HG03342 (cell line): ENCODE measurements at regions not wholly inside any gene's neighbourhood (a gene's known extent, or its start where the extent isn't known, plus 50 kb on each side); places are given as distances from the start of the nearest gene placed in this dataset.
"Not testable (repeated sequence)": the region's sequence is repeated elsewhere in the genome, so short reads cannot be mapped to it uniquely, and the experiment has no call there.

ENCODE experiments used
- ATAC-seq: cut with Tn5 transposase; IDR thresholded peaks from one replicate; pipeline ENCODE4 v1.9.1; 2021; ENCODE audit warnings: mild to moderate bottlenecking, moderate library complexity; ENCODE audit not compliant: unreplicated experiment

GRCh38 chr13:109297628-109298027 lies 488.8 kb downstream of the IRS2 start:
- no peak for ATAC-seq

- no peak for ATAC-seq
Observed at GRCh38 chr13:109293166-109293565, 493.2 kb downstream of the IRS2 start.

- no peak for ATAC-seq
Observed at GRCh38 chr13:109288151-109288709, 498.2 kb downstream of the IRS2 start.

- no peak for ATAC-seq
Observed at GRCh38 chr13:109287553-109287952, 498.8 kb downstream of the IRS2 start.

GRCh38 chr13:109285586-109285985 lies 500.8 kb downstream of the IRS2 start:
- ATAC-seq: no peak

GRCh38 chr13:109281903-109282635 lies 504.3 kb downstream of the IRS2 start:
- no peak for ATAC-seq

- ATAC-seq: no peak
Observed at GRCh38 chr13:109281017-109281902, 505.1 kb downstream of the IRS2 start.

- no peak for ATAC-seq
Observed at GRCh38 chr13:109276261-109276660, 510.1 kb downstream of the IRS2 start.

GRCh38 chr13:109275852-109276251 lies 510.5 kb downstream of the IRS2 start:
- ATAC-seq: no peak

GRCh38 chr13:109275139-109275745 lies 511.1 kb downstream of the IRS2 start:
- ATAC-seq: no peak

GRCh38 chr13:109274188-109274821 lies 512.1 kb downstream of the IRS2 start:
- no peak for ATAC-seq

GRCh38 chr13:109273326-109273751 lies 513.0 kb downstream of the IRS2 start:
- ATAC-seq: no peak

- no peak for ATAC-seq
Observed at GRCh38 chr13:109272595-109273325, 513.6 kb downstream of the IRS2 start.

- no peak for ATAC-seq
Observed at GRCh38 chr13:109271555-109272541, 514.5 kb downstream of the IRS2 start.

GRCh38 chr13:109271061-109271460 lies 515.3 kb downstream of the IRS2 start:
- ATAC-seq: no peak

GRCh38 chr13:109269381-109269780 lies 517.0 kb downstream of the IRS2 start:
- ATAC-seq: not testable (repeated sequence)

- not testable (repeated sequence) for ATAC-seq
Observed at GRCh38 chr13:109268492-109268891, 517.9 kb downstream of the IRS2 start.

GRCh38 chr13:109267400-109267799 lies 519.0 kb downstream of the IRS2 start:
- ATAC-seq: not testable (repeated sequence)

GRCh38 chr13:109265438-109265742 lies 521.0 kb downstream of the IRS2 start:
- ATAC-seq: not testable (repeated sequence)
